Stimulated activated CD4-positive, alpha-beta T cell treated with anti-CD3 and anti-CD28 coated beads, Interleukin-4, amount 100 ng/mL, for 24 hours (primary cell): ENCODE measurements at regions not wholly inside any gene's neighbourhood (a gene's known extent, or its start where the extent isn't known, plus 50 kb on each side); places are given as distances from the start of the nearest gene placed in this dataset.

Experiments
- DNase-seq: peaks from one replicate; pipeline ENCODE4 v3.0.0-alpha.2; 2020

- DNase-seq: no peak
These were observed 817.8 kb downstream of the LRFN5 start for GRCh38 chr14:42424501-42424900.

- no peak for DNase-seq
These were observed 814.9 kb downstream of the LRFN5 start for GRCh38 chr14:42421377-42422078.

GRCh38 chr14:42420071-42420470, 813.4 kb downstream of the LRFN5 start:
- DNase-seq: no peak

- DNase-seq: no peak
These were observed 800.5 kb downstream of the LRFN5 start for GRCh38 chr14:42407153-42407552.

GRCh38 chr14:42391146-42391834, 784.6 kb downstream of the LRFN5 start:
- no peak for DNase-seq

GRCh38 chr14:42378880-42379279, 772.2 kb downstream of the LRFN5 start:
- DNase-seq: no peak

GRCh38 chr14:42378274-42378673, 771.6 kb downstream of the LRFN5 start:
- DNase-seq: no peak

- DNase-seq: no peak
These were observed 767.7 kb downstream of the LRFN5 start for GRCh38 chr14:42374332-42374731.

GRCh38 chr14:42370056-42370455, 763.4 kb downstream of the LRFN5 start:
- no peak for DNase-seq

GRCh38 chr14:42368234-42368633, 761.6 kb downstream of the LRFN5 start:
- DNase-seq: no peak

GRCh38 chr14:42353315-42353714, 746.6 kb downstream of the LRFN5 start:
- DNase-seq: no peak

GRCh38 chr14:42335918-42336317, 729.2 kb downstream of the LRFN5 start:
- no peak for DNase-seq

GRCh38 chr14:42334931-42335330, 728.3 kb downstream of the LRFN5 start:
- DNase-seq: no peak

GRCh38 chr14:42323426-42323825, 716.8 kb downstream of the LRFN5 start:
- DNase-seq: no peak

- no peak for DNase-seq
These were observed 716.0 kb downstream of the LRFN5 start for GRCh38 chr14:42322531-42323284.

- no peak for DNase-seq
These were observed 713.3 kb downstream of the LRFN5 start for GRCh38 chr14:42319996-42320395.

GRCh38 chr14:42316693-42317092, 710.0 kb downstream of the LRFN5 start:
- DNase-seq: no peak

GRCh38 chr14:42311876-42312275, 705.2 kb downstream of the LRFN5 start:
- DNase-seq: no peak

- no peak for DNase-seq
These were observed 700.7 kb downstream of the LRFN5 start for GRCh38 chr14:42307239-42307825.

GRCh38 chr14:42299692-42300091, 693.0 kb downstream of the LRFN5 start:
- no peak for DNase-seq

- no peak for DNase-seq
These were observed 686.5 kb downstream of the LRFN5 start for GRCh38 chr14:42293180-42293579.

- DNase-seq: no peak
These were observed 671.2 kb downstream of the LRFN5 start for GRCh38 chr14:42277840-42278239.

- no peak for DNase-seq
These were observed 662.6 kb downstream of the LRFN5 start for GRCh38 chr14:42269234-42269633.

- no peak for DNase-seq
These were observed 641.5 kb downstream of the LRFN5 start for GRCh38 chr14:42248131-42248530.
